Duodenal mucosa (tissue), 2 donors: ENCODE measurements at regions not wholly inside any gene's neighbourhood (a gene's known extent, or its start where the extent isn't known, plus 50 kb on each side); places are given as distances from the start of the nearest gene placed in this dataset.

ENCODE experiments used
- H3K27ac ChIP-seq: one replicate; pipeline ENCODE4 v1.7.0; 2013; ENCODE audit warnings: low read depth, low read length
- H3K27me3 ChIP-seq, 2 donors: one replicate each; pipeline ENCODE4 v1.7.0; 2013; ENCODE audit warnings: low read length in 2 of 2, control low read depth in 1 of 2; ENCODE audit not compliant: insufficient read depth in 2 of 2, control insufficient read depth in 1 of 2
- H3K36me3 ChIP-seq, 2 donors: one replicate each; pipeline ENCODE4 v1.7.0; 2013; ENCODE audit warnings: low read length in 2 of 2, control low read depth in 1 of 2; ENCODE audit not compliant: insufficient read depth in 2 of 2, control insufficient read depth in 1 of 2
- H3K4me1 ChIP-seq, 2 donors: one replicate each; pipeline ENCODE4 v1.7.0; 2013; ENCODE audit warnings: low read length in 2 of 2, control low read depth in 1 of 2; ENCODE audit not compliant: insufficient read depth in 2 of 2, control insufficient read depth in 1 of 2
- H3K4me3 ChIP-seq, 2 donors: one replicate each; pipeline ENCODE4 v1.7.0; 2013; ENCODE audit warnings: low read length in 2 of 2, low read depth in 1 of 2
- H3K9ac ChIP-seq, 2 donors: one replicate each; pipeline ENCODE4 v1.7.0; 2013; ENCODE audit warnings: low read length in 2 of 2, low read depth in 1 of 2
- H3K9me3 ChIP-seq, 2 donors: one replicate each; pipeline ENCODE4 v1.7.0; 2013; ENCODE audit warnings: low read length in 2 of 2, control low read depth in 1 of 2; ENCODE audit not compliant: control insufficient read depth in 1 of 2

GRCh38 chr10:105406488-105406887, 765.4 kb downstream of the SORCS3 start:
- Histone ChIP-seq H3K9ac (no peak overlapping the region), H3K4me3 (no peak overlapping the region), H3K4me1 (no peaks in the 10 kb centered on the region), H3K9me3 (no peaks in the 10 kb centered on the region), H3K27ac (no peak overlapping the region), H3K27me3 (no peaks in the 10 kb centered on the region), H3K36me3 (no peaks in the 10 kb centered on the region)

- Histone ChIP-seq H3K9ac (no peak overlapping the region), H3K27ac (no peak overlapping the region), H3K27me3 (no peaks in the 10 kb centered on the region), H3K9me3 (no peaks in the 10 kb centered on the region), H3K36me3 (no peaks in the 10 kb centered on the region), H3K4me1 (no peaks in the 10 kb centered on the region), H3K4me3 (no peak overlapping the region)
Observed at GRCh38 chr10:105398202-105398601, 757.1 kb downstream of the SORCS3 start.

GRCh38 chr10:105391670-105392351, 750.7 kb downstream of the SORCS3 start:
- Histone ChIP-seq H3K9ac (no peak overlapping the region), H3K4me3 (no peak overlapping the region), H3K4me1 (no peaks in the 10 kb centered on the region), H3K9me3 (no peaks in the 10 kb centered on the region), H3K27me3 (no peaks in the 10 kb centered on the region), H3K36me3 (no peaks in the 10 kb centered on the region), H3K27ac (no peak overlapping the region)

- no peaks in the 10 kb centered on the region for H3K27me3 ChIP-seq
- H3K4me3 ChIP-seq, result no peak overlapping the region
- H3K9ac ChIP-seq, result no peak overlapping the region
- no peaks in the 10 kb centered on the region for H3K4me1 ChIP-seq
- no peaks in the 10 kb centered on the region for H3K36me3 ChIP-seq
- H3K9me3 ChIP-seq, result no peaks in the 10 kb centered on the region
- no peak overlapping the region for H3K27ac ChIP-seq
Observed at GRCh38 chr10:105387971-105388370, 746.9 kb downstream of the SORCS3 start.

- Histone ChIP-seq H3K9me3 (no peaks in the 10 kb centered on the region), H3K4me3 (no peak overlapping the region), H3K36me3 (no peaks in the 10 kb centered on the region), H3K9ac (no peak overlapping the region), H3K4me1 (no peaks in the 10 kb centered on the region), H3K27ac (no peak overlapping the region), H3K27me3 (no peaks in the 10 kb centered on the region)
Observed at GRCh38 chr10:105383978-105384377, 742.9 kb downstream of the SORCS3 start.

GRCh38 chr10:105370692-105371091, 729.6 kb downstream of the SORCS3 start:
- Histone ChIP-seq H3K27ac (no peak overlapping the region), H3K4me3 (no peak overlapping the region), H3K27me3 (no peaks in the 10 kb centered on the region), H3K4me1 (no peaks in the 10 kb centered on the region), H3K9me3 (no peaks in the 10 kb centered on the region), H3K9ac (no peak overlapping the region), H3K36me3 (no peaks in the 10 kb centered on the region)

- H3K4me3 ChIP-seq, result no peak overlapping the region
- H3K36me3 ChIP-seq, result no peaks in the 10 kb centered on the region
- H3K9ac ChIP-seq, result no peak overlapping the region
- no peaks in the 10 kb centered on the region for H3K4me1 ChIP-seq
- H3K9me3 ChIP-seq, result no peaks in the 10 kb centered on the region
- H3K27ac ChIP-seq, result no peak overlapping the region
- H3K27me3 ChIP-seq, result no peaks in the 10 kb centered on the region
Observed at GRCh38 chr10:105359708-105360107, 718.6 kb downstream of the SORCS3 start.

- no peaks in the 10 kb centered on the region for H3K4me1 ChIP-seq
- no peak overlapping the region for H3K9ac ChIP-seq
- H3K4me3 ChIP-seq, result no peak overlapping the region
- no peaks in the 10 kb centered on the region for H3K9me3 ChIP-seq
- no peaks in the 10 kb centered on the region for H3K27me3 ChIP-seq
- H3K27ac ChIP-seq, result no peak overlapping the region
- no peaks in the 10 kb centered on the region for H3K36me3 ChIP-seq
Observed at GRCh38 chr10:105358911-105359310, 717.8 kb downstream of the SORCS3 start.

GRCh38 chr10:105356626-105357025, 715.5 kb downstream of the SORCS3 start:
- no peaks in the 10 kb centered on the region for H3K4me1 ChIP-seq
- H3K9me3 ChIP-seq, result no peaks in the 10 kb centered on the region
- no peak overlapping the region for H3K4me3 ChIP-seq
- no peaks in the 10 kb centered on the region for H3K27me3 ChIP-seq
- no peaks in the 10 kb centered on the region for H3K36me3 ChIP-seq
- no peak overlapping the region for H3K9ac ChIP-seq
- no peak overlapping the region for H3K27ac ChIP-seq

GRCh38 chr10:105354010-105354409, 712.9 kb downstream of the SORCS3 start:
- no peaks in the 10 kb centered on the region for H3K4me1 ChIP-seq
- H3K27ac ChIP-seq, result no peak overlapping the region
- H3K9me3 ChIP-seq, result no peaks in the 10 kb centered on the region
- H3K4me3 ChIP-seq, result no peak overlapping the region
- no peaks in the 10 kb centered on the region for H3K36me3 ChIP-seq
- H3K27me3 ChIP-seq, result no peaks in the 10 kb centered on the region
- no peak overlapping the region for H3K9ac ChIP-seq

- Histone ChIP-seq H3K9me3 (no peaks in the 10 kb centered on the region), H3K4me3 (no peak overlapping the region), H3K27me3 (no peaks in the 10 kb centered on the region), H3K36me3 (no peaks in the 10 kb centered on the region), H3K4me1 (no peaks in the 10 kb centered on the region), H3K9ac (no peak overlapping the region), H3K27ac (no peak overlapping the region)
Observed at GRCh38 chr10:105352827-105353226, 711.7 kb downstream of the SORCS3 start.
